ENCODE measurements at regions not wholly inside any gene's neighbourhood (a gene's known extent, or its start where the extent isn't known, plus 50 kb on each side); places are given as distances from the start of the nearest gene placed in this dataset.

GRCh38 chr17:52696362-52696761, 537.8 kb upstream of the CA10 start:
- TF ChIP-seq CTCF (conservative IDR thresholded peaks at IDR 0.05; ENCODE audit: low read depth, low read length) (no peak), RAD21 (IDR thresholded peaks at IDR 0.05; ENCODE audit: low read length) (no peak), RCOR1 (IDR thresholded peaks at IDR 0.05; ENCODE audit: insufficient replicate concordance, low read length) (no peak), RFX5 (IDR thresholded peaks at IDR 0.05; ENCODE audit: low read depth, low read length) (no peak), POLR2A (IDR thresholded peaks at IDR 0.05; ENCODE audit: low read depth, low read length) (no peak)

Data from IMR-90 (cell line).